ENCODE measurements at regions not wholly inside any gene's neighbourhood (a gene's known extent, or its start where the extent isn't known, plus 50 kb on each side); places are given as distances from the start of the nearest gene placed in this dataset.
"Not testable (repeated sequence)": the region's sequence is repeated elsewhere in the genome, so short reads cannot be mapped to it uniquely, and the experiment has no call there.

DNA sequence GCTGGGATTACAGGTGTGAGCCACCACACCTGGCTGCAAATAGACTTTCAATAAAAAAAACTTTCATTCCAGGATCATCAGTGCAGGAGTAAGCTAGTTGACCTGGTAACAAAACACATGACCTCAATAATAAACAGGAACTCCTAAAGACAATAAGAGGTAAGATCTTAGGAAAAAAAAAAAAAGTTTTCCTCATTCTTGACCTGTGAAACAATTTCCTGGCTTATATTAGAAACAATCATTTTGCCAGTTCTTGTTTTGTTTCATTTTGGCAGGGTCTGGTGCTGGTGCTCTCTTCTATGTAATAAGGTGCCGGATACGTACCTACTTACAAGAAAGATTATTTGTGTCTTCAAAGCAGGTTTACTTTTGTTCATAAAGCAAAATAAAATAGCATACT is 90.6 kb upstream of the AMN1 start:
- DNase-seq, result no peak

DNA sequence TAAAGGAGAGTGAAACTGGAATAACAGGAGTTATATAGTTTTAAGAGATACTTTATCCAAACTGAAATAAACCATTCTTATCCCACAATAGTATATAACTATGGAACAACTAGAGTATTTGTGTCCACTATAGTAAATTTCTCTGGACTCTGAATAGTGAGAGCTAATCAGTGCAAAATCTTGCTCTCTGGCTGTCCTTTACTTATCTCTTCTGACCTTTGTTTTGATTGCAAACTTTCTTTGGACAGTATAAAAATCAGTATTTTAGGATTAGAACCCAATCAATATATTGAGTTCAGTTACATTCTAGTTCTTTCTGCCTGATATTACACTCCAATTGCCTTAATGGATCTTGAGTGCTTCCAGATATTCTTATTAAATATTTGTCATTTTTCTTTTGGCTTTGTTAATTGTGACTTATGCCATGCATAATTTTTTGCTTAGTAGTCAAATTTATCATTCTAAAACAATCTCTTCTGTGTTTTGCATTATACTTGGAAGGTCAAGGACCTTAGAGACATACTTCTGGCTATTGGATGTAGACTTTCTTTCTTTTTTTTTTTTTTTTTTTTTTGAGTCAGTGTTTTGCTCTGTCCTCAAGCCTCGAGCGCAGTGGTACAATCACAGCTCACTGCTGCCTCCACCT is 89.9 kb upstream of the AMN1 start:
- no peak for DNase-seq

DNA sequence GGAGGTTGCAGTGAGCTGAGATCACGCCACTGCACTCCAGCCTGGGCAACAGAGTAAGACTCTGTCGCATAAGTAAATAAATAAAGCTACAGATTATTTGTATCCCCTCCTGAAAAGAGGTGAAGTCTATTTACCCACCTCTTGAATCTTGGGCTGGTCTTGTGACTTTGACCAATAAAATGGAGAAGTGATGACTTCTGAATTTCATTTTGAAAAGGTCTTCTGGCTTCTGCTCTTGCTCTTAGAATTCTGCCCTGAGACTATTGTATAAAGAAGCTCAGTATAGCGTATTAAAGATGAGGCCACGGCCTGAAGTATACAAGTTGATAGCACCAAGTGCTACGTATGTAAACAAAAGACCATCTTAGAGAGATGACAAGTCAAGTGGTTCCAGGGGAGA is 88.3 kb upstream of the AMN1 start:
- DNase-seq, result no peak

DNA sequence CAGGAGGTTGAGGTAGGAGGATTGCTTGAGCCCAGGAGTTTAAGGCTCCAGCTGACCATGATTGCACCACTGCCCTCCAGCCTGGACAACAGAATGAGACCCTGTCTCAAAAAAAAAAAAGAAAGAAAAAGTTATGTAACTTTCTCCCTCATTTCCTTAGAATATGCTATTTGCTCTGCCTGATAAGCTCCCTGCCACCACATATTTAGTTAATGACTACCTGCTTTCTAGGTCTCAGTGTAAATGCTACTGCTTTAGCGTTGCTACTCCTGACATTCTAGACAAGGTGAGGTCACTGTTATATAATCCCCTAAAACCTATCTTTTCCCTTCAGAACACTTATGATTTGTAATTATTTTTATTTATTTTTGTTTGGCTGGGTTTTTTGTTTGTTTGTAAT is 86.3 kb upstream of the AMN1 start:
- no peak for DNase-seq

DNA sequence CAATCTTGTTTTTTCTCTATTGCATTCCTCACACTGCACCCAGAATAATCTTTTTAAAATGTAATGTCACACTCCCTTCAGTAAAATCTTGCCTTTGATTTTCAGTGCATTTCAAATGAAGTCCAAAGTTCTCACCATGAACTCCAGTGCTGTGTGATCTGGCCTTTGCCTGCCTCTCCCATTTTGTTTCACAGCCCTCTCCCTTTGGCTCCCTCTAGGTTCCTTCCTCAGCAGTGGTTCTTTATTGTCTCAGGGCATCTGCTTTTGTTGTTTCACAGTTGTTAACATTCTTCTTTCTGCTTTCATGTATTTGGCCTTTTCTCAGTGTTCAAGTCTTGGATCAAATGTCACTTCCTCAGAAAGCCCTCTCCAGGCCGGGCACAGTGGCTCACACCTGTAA is 84.5 kb upstream of the AMN1 start:
- DNase-seq, result no peak

DNA sequence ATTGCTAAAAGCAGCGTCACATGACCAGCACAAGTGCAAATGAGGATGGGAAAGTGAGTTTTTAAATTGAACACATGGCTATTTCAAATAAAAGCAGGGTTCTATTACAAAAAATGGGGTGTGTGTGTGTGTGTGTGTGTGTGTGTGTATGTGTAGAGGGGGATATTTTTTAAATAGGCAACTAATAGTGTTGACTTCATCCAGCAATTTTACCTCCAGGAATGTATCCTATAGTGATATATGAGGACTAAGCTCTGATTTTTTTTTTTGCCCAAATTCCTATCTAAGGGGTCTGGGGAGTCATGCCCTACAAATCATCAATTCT is 78.9 kb upstream of the AMN1 start:
- no peak for DNase-seq

DNA sequence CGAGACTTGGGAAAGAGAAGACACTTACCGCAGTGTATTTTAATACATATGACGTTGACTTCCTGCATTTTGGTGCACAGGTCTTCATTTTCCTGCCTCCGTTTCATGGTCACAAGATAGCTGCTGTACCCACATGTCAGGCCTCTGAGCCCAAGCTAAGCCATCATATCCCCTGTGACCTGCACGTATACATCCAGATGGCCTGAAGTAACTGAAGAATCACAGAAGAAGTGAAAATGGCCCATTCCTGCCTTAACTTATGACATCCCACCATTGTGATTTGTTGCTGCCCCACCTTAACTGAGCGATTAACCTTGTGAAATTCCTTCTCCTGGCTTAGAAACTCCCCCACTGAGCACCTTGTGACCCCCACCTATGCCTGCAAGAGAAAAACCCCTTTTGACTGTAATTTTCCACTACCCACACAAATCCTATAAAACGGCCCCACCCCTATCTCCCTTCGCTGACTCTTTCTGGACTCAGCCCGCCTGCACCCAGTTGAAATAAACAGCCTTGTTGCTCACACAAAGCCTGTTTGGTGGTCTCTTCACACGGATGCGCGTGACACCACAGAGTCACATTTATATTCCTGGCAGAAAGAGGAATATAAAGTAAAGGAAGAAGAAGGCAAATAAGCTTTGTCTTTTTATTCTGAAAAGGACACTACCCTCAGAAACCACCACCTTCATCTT is 78.4 kb upstream of the AMN1 start:
- peak; percentile 17 to 36 for DNase-seq

DNA sequence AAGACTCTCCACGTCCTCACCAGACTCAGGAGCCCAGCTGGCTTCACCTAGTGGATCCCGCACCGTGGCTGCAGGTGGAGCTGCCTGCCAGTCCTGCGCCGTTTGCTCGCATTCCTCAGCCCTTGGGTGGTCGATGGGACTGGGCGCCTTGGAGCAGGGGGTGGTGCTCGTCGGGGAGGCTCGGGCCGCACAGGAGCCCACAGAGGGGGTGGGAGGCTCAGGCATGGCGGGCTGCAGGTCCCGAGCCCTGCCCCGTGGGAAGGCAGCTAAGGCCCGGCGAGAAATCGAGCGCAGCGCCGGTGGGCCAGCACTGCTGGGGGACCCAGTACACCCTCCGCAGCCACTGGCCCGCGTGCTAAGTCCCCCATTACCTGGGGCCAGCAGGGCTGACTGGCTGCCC is 76.9 kb upstream of the AMN1 start:
- DNase-seq, result not testable (repeated sequence)

DNA sequence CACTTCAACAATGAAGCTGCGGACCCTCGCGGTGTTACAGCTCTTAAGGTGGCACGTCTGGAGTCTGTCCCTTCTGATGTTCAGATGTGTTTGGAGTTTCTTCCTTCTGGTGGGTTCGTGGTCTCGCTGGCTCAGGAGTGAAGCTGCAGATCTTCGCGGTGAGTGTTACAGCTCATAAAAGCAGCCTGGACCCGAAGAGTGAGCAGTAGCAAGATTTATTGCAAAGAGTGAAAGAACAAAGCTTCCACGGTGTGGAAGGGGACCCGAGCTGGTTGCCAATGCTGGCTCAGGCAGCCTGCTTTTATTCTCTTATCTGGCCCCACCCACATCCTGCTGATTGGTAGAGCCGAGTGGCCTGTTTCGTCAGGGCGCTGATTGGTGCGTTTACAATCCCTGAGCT is 75.9 kb upstream of the AMN1 start:
- DNase-seq, result not testable (repeated sequence)

DNA sequence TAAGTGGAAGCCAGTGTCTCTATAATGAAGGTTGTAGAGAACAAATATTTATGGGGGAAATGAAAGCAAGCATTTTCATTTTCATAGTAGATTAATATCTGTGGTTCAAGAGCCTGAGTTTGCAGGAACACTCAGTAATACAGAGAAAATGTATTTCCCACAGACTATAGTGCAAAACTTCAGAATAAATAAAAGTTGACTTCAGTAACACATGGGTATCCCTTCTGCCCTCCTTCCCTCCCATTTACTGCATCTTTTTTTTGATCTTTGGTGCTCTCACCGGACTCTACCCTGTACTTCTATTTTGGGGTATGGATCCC is 75.3 kb upstream of the AMN1 start:
- no peak for DNase-seq

DNA sequence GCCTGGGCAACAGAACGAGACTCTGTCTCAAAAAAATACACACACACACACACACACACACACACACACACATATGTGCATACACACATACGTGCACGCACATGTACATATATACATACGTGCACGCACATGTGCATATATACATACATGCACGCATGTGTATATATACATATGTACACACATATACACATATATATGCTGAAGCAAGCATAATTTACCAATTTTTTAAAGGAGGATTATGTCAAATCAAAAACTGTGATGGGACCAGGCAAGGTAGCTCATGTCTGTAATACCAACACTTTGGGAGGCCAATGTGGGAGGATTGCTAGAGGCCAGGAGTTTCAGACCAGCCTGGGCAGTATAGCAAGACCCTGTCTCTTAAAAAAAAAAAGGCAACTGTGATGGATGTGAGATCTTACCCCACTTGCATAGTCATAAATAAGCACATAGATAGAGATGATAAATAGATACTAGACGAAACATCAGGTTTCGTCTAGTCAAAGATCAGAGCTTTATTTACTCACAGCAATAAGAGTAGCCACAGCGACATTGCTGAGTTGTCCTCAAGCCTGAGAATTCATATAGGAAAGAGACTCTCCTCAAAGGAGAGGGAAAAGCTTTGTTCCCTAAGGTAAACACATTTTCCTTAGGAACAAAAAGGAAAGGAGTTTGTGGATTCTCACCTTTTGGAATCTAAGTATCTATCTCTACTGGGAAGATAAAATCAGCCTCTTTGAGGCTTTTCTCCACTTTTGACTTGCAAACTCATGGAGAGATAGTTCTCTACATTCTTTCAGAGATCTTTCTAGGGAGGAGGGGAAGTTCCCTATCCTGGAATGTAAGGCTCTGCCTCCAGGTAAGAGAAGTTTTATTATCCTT is 74.7 kb upstream of the AMN1 start:
- DNase-seq, result no peak

DNA sequence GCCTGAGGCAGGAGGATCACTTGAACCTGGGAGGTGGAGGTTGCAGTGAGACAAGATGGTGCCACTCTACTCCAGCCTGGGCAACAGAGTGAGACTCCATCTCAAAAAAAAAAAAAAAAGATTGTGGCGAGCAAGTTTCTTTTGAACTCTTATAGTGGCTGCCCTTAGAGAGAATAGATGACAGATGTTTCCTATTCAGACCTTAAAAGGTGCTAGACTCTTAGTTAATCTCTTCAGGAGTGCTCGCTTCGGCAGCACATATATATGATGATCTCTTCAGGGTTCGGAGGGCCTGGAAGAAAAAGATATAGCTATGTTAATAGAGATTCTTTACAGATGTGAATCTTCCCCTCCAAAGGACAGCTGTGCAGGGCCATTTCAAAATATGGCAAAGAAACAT is 73.1 kb upstream of the AMN1 start:
- DNase-seq, result no peak

DNA sequence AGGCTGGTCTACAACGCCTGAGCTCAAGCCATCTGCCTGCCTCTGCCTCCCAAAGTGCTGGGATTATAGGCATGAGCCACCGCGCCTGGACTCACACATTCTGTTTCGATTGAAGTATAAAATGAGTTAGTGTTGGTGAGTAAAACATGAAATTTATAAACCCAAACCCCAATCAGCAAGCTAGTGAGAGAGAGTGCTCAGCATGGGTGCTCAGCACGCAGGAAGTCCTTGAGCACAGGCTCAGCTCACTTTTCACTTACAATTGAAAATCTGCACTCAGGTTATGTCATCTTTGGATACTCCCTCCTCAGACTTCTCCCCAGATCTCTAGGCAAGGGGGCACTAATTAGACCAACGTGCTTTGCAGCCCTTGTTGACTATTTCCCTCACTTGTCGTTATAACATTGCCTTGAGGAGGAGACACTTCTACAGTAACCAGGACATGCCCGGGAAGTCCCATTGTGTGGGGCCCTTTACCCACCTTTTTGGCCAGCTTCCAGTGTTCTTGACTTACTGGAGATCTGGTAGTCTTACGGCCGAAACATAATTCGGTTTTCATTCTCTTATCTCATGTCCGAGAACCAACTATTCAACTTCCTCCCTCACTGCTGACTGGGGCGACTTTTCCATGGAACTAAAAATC is 68.5 kb upstream of the AMN1 start:
- peak; percentile 26 to 42 for DNase-seq

DNA sequence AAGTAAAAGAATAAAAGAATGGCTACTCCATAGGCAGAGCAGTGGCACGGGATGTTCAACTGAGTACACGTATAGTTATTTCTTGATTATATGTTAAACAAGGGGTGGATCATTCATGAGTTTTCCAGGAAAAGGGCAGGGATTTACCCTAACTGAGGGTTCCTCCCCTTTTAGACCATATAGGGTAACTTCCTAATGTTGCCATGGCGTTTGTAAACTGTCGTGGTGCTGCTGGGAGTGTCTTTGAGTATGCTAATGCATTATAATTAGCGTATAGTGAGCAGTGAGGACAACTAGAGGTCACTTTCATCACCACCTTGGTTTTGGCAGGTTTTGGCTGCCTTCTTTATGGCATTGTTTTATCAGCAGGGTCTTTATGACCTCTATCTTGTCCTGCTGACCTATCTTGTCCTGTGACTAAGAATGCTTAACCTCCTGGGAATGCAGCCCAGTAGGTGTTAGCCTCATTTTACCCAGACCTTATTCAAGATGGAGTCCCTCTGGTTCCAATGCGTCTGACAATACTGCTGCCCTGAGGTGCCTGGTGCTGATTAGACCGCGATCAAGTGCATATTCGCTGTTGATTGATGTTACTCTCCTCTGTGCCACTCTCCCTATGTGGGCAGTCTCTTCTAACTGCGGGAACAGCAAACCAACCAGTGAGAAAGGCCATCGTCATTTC is 67.6 kb upstream of the AMN1 start:
- no peak for DNase-seq

DNA sequence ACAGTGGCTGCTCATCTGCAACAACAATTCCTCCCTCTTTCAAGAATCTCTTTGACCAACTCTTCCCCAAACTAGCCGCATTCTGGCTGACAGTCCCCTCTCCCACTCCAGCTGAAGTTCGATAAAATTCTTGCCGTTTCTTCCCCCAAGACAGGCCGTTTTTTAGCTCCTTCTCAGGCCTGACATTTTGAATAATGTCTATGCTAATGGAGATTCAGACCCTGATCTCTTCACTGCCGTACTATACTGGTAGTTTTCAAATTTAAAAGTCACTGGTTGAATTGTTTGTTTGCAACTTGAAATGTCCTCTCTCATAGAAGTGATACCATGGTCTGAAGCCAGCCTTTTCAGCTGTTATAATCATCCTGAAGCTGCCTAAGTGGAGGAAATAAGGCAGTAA is 65.9 kb upstream of the AMN1 start:
- no peak for DNase-seq

DNA sequence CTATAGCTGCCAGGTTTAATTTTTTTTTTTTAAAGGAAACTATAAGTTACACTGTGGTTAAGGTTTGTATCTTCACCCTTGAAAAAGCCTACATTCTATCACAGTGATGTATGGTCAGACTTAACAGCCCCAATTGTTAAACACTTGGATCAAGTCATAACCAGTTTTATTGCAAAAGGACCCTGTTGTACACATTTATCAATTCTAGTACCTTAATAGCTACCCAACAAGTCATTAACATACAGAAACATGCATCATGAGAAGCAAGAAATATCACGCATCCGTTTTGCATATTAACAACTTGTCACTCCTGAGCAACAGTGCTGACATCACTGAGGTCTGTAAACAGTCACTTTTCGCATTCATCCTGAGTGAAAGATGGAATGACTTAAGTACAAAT is 62.4 kb upstream of the AMN1 start:
- not testable (repeated sequence) for DNase-seq

DNA sequence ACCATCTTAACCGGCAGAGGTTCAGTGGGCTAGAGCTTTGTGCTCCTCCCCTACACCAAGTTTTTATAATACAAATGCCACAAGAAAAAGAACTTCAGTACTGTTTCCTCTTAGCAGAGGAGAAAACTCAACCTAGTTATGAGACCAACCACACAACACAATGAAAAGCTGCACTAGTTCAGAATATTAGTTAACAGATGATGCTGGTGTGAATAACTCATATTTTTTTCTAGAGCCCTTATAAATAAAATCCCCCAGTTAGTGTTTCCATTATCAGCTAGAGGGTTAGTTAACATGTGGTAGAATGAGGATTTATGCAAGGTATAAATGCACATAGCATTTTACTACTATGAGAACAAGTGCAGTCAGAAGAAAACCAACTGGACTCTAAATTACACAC is 61.9 kb upstream of the AMN1 start:
- no peak for DNase-seq

DNA sequence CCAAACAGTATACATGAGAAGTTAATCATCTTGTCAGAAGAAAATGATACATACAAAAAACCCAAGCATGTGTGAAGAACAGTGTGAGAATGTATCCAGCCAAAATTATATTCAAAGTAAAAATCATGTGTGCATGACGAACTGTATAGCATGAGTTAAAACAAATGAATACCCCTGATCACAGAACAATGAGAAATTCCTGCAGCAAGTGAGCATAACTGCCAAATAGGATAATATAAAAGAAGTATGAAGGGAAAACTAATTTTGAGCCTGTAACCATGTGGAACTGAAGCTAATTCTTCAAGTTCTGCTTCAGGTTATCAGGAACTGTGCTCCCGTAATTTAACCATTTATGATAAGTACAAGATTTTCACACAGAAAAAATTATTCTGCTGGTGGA is 56.5 kb upstream of the AMN1 start:
- DNase-seq, result no peak

DNA sequence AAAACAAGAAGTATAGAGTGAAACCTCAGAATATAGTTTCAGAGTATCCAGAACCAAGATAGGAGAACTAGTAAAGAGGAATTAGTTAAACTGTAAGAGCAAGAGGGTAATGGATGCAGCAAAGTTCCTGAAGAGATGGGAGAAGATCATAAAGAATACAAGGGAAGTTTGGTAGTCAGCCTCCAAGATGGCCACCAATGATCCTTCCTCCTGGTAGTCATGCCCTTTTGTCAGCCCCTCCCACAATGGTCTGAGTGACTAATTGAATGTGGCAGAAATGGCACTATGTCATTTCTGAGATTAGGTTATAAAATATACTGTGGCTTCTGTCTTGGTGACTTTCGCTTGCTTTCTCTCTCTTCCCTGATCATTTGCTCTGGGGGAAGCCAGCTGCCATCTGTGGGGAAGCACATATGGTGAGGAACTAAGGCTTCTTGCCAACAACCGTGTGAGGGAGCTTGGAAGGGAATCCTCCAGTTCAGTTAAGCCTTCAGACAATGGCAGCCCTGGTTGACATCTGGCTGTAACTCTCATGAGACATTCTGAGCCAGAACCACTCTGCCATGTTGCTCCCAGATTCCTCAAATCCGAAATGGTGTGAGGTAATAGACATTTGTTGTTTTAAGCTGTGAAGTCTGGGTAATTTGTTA is 55.3 kb upstream of the AMN1 start:
- peak in 1 of 2 donors; percentile 32 for DNase-seq

DNA sequence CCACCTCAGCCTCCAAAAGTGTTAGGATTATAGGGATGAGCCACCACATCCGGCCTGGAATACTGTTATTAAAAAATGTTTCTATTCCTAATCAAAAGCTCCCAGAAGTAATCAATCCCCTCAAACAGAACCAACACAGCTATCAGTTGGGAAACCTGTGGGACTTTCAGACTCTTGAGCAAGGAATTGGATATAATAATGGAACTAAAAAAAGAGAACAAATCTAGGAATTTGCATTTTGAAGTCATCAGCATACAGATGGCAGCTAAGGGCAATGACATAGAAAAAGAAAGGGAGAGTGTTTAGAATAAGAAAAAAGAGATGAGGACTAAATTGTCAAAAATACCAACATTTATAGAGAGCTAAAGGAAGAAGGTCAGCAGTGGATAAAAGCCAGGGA is 54.7 kb upstream of the AMN1 start:
- DNase-seq, result no peak

DNA sequence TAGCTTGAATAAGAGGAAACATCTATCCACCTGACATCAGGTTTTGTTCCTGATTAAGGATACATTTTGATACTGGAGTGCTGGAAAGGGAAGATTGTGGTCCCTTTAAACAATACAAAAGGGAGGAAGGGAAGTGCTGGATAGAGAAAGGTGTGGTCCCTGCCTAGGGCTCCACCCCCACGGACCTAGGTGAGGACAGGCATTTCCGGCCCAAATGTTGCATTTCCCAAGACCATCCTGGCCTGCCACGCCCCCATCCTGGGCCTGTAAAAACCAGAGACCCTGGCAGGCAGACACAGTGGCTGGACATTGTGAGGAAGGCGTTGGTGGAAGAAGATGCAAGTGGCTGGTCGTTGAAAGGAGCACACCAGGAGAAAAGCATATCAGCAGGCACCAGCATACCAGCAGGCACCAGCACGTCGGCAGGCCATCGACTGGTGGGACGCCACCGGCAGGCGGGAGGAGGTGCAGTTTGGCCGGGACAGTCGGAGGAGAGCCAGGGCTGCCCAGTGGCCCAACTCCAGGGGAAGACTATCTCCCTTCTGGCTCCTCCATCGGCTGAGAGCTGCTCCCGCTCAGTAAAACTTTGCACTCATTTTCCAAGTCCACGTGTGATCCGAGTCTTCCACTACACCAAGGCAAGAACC is 53.2 kb upstream of the AMN1 start:
- DNase-seq, result no peak

DNA sequence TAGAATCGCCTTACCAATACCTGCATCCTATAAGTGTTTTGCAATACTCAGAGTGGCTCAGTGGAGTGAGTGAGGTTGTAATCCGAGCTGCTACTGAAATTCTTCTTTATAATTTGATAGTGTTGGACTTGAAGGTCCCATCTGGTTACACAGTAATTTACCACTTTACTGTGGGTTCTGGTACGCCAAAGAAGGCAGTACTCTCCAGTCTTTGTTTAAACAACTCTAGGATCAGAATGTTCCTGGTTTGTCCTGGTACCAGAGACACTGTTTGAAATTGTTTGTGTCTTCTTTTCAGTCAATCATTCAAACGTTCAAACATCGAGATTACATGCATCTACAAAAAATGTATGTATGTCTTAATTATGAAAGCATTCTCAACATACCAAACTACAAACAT is 51.3 kb upstream of the AMN1 start:
- DNase-seq, result no peak
